ENCODE measurements at regions not wholly inside any gene's neighbourhood (a gene's known extent, or its start where the extent isn't known, plus 50 kb on each side); places are given as distances from the start of the nearest gene placed in this dataset.

GRCh38 chr7:17586711-17587110 lies 288.3 kb downstream of the AHR start:
- TF ChIP-seq, protein P1, sequence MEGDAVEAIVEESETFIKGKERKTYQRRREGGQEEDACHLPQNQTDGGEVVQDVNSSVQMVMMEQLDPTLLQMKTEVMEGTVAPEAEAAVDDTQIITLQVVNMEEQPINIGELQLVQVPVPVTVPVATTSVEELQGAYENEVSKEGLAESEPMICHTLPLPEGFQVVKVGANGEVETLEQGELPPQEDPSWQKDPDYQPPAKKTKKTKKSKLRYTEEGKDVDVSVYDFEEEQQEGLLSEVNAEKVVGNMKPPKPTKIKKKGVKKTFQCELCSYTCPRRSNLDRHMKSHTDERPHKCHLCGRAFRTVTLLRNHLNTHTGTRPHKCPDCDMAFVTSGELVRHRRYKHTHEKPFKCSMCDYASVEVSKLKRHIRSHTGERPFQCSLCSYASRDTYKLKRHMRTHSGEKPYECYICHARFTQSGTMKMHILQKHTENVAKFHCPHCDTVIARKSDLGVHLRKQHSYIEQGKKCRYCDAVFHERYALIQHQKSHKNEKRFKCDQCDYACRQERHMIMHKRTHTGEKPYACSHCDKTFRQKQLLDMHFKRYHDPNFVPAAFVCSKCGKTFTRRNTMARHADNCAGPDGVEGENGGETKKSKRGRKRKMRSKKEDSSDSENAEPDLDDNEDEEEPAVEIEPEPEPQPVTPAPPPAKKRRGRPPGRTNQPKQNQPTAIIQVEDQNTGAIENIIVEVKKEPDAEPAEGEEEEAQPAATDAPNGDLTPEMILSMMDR (conservative IDR thresholded peaks at IDR 0.05; ENCODE audit: low read depth, low read length) = no peak
- TF ChIP-seq EZH2 (IDR thresholded peaks at IDR 0.05; ENCODE audit: borderline replicate concordance, low read depth, low read length, poor library complexity, severe bottlenecking) = no peak
